Middle frontal gyrus (tissue), 1 donor: ENCODE measurements at regions not wholly inside any gene's neighbourhood (a gene's known extent, or its start where the extent isn't known, plus 50 kb on each side); places are given as distances from the start of the nearest gene placed in this dataset.
"Not testable (repeated sequence)": the region's sequence is repeated elsewhere in the genome, so short reads cannot be mapped to it uniquely, and the experiment has no call there.

Experiments
- DNase-seq: peaks from one replicate; pipeline ENCODE4 v3.0.0-alpha.2; 2015; ENCODE audit warnings: low spot score; ENCODE audit errors: extremely low spot score

DNA sequence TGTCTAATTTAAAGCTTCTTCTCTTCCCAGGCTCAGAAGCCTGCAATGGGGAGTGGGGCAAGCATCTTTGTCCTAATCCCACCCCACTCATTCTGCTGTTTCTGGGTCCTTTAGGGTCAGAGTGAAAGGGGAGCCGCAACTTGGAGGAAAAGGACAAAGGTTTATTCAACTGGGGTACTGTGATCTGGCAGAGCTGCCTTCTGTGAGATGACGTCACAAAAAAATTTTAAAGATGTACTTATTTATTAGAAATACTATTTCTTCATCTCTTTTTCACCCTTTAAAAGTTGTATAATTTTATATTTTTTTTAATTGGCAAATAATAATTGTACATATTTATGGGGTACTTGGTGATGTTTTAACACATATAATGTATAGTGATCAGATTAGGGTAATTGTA, 302.6 kb downstream of the TDRD3 start:
- DNase-seq = no peak

DNA sequence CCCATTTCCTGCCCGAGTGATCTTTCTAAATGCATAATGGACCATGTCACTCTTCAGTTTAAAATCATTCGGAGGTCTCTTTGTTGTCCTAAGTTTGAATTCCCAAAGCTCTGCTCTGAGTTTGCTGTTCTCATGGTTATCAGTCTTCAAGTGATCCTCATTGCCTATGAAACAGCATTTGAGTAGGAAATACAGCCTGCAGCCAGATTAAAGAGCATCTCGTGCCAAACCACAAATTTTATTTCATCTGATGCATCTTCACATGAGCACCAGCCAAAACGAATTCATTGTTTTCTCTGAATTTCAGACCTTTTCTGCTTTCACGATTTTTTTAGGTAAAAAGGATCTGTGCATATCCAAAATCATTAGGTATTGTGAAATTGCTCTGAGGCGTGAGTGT, 299.6 kb downstream of the TDRD3 start:
- no peak for DNase-seq

DNA sequence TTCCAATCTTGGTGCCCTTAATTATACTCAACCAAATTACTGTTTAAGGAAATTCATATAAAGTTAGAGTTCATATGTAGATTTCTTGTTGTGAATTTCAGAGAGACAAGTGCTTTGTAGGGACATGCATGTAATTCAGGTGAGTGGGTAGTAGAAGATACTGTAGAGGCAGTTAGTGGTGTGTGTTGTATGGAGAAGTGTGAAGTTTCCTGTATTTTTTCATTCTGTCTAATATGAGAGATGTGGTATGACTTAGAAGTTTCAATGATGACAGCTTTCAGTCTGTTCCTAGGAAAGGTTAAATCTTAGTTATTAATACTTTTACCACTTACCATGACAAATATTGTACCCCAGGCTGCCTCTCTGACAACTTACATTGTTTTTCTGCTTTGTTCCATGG, 294.2 kb downstream of the TDRD3 start:
- no peak for DNase-seq

DNA sequence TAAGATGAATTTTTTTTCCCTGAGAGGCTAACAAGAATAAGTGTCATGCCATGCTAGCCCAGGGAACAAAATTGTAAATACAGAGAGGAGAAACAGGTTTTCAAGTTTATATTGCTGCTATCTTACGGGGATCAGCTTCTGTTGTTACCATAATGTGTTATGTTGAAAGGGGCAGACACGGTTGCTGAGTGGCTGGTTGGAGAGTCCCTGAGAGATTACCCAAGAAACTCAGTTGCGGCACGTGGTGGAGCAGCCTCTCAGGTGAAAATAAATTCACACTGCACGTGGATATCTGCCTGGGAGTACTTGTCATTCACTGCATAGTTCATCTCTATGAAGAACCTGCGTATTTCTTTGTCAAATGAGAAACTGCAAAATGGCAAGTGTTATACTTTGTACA, 293.6 kb downstream of the TDRD3 start:
- DNase-seq = no peak

DNA sequence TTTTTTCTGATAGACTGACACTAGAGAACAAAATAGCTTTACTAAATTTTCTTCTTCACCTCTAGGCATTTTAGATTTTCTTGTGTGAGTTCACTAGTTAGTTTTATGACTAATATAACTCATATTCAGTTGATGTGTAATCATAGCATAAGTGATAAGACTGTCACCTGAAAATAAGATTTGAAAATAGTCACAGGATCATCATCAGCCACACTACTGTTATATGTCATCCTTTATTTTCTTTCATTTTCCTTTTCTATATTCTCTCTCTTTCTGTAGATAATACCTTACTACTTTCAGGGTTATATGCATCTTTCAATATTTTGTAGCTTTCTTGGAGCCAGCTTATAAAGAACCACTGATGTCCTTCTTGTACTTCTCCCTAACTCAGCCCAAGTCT, 292.6 kb downstream of the TDRD3 start:
- DNase-seq = no peak

DNA sequence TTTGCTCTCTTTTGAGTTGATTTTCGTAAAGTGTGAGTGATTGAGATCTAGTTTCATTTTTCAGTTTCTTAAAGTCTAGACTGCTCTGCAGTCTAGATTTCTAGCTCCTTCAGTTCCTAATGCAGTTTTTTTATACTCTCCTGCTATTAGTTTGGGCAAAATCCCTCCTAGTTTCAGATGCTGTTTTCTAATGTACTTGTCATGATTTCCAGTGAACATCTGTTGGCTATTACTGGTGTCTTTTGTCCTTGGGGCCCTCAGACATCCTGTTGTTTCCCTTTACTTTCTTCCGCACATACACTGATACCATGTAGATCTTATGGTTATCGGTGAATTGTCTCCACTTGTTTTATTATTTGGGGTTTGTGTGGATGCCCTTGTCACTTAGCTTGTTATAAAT, 292.1 kb downstream of the TDRD3 start:
- DNase-seq = no peak

DNA sequence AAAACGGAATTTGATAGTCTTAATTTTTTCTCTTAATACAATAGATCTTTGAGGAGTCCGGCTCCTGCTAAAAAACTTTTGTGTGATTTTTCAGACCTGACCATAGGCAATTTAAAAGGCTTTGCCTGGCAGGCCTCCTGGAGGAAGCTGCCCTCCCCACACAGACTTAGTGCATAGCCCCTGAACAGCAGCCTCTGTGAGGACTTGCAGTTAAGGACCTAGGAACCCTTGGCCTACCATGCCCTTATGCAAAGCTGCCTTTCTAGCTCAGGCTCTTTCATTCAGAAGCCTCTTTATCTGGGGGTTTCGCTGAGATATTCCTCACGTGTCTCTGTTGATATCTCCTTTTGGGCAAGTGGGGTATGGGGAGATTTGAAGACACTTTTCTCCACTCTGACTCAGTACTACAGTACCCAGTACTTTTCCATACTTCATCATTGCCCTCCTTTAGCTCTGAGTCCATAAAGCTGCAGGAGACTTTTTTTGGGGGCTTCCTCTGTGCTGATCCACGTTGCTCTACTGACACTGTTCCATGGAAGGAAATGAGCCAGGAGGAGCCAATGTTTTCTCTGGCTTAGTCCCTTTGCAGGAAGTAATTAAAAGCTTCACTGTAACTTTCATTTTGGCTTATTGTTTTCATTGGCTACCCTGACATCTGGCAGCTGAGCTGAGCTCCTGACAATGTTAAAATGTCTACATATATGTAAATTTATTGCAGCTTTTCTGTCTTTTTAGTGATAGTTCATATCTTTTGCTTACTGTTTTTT, 283.1 kb downstream of the TDRD3 start:
- no peak for DNase-seq

DNA sequence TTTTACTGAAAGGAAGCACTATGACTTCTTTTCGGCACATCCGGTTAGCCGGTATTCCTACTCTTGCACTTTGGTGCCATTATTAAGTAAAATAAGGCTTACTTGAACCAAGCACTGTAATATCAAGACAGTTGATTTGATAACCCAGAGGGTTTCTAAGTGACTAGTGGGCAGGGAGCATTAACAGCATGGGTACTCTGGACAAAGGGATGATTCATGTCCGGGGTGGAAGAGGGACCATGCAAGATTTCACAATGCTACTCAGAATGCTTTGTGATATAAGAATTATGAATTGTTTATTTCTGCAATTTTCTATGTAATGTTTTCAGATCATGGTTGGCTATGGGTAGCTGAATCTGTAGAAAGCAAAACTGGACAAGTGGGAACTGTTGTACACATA, 282.1 kb downstream of the TDRD3 start:
- no peak for DNase-seq

DNA sequence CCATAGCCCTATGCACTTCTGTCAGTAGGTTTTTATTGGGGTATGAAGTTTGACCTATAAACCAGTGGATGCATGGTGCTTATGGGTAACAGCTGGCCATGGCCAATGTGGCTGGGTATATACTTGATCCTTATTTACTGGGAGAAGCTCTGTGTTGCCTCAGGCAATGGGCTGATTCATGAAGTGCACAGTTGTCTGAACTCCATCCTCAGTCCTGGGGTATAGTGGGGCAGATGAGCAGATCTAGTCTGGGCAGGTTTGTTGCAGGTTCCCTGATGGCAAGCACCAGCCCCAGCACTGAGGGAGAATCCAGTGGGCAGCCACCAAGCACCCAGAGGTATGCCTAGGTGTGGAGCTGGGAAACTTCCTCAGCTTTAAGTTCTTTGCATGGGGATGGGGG, 274.4 kb downstream of the TDRD3 start:
- DNase-seq = no peak

DNA sequence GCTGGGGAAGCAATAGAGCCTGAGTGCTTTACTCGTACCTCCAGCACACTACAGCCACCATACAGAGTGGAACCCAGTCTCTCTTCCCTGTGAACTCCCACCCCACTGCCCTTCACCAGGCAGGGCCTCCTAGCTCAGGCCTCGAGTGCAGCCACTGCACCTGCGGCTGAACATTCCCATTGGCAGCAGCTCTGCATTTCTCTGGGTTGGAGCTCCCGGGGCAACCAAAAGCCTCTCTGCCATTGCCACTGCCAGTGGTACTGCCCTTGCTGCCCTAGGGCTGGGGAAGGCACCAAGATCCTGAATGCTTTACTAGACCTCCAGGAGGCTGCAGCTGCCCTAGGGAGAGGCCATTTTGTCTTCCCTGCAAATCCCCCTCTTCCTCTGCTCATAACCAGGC, 266.8 kb downstream of the TDRD3 start:
- no peak for DNase-seq

DNA sequence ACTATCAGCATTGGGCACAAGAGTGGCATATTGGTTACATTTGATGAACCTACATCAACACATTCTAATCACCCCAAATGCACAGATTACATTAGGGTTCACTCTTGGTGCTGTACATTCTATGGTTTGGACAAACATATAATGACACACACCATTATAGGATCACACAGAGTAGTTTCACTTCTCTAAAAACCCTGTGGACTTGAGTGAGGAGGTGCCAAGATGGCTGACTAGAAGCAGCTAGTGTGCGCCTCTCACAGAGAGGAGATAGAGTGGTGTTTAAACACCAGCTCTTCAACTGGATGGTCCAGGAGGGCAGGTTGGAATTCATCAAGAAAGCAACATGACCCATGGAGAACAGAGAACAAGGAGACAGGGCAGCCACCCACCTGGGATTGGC, 265.6 kb downstream of the TDRD3 start:
- no peak for DNase-seq

DNA sequence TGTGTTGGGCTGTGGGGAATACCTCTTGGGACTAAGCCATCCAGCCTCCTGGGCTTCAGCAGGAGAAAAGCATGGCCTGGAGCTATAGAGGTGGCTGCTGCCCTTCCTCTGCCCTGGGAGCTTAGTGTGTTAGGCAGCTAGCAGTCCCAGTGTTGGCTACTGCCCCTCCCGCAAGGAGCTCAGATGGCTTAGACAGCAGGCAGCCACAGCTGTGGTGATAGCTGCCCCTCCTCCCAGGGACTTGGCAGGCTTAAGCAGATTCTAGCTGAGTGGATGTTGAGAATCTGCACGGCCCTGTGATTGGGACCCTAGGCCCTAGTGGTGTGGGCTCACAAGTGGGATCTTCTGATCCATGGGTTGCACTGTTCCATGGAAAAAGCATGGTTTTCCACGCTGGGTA, 264.5 kb downstream of the TDRD3 start:
- DNase-seq = no peak

DNA sequence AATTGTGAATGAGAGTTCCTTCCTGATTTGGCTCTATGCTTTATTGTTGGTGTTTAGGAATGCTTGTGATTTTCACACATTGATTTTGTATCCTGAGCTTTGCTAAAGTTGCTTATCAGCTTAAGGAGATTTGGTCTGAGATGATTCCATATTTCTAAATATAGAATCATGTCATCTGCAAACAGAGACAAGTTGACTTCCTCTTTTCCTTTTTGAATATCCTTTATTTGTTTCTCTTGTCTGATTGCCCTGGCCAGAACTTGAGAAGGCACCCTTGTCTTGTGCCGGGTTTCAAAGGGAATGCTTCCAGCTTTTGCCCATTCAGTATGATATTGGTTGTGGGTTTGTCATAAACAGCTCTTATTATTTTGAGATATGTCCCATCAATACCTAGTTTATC, 260.6 kb downstream of the TDRD3 start:
- DNase-seq = not testable (repeated sequence)

DNA sequence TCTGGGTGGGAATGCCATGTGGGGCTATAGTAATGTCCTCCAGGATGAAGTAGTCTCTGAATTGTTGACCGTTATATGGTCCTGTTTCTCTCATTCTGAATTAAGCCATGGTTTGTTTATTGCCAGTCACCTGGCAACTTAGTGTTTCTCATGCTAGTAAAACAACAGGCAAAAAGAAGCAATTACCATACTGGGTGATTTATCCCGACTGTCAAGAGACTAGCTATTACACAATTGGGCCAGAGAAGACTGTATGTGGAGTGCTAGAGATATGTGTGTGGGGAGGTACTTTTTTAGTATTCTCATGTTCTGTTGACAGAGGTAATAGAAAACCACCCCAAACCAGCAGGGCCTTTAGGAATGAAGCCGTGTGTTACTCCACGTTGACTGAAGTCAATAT, 258.2 kb downstream of the TDRD3 start:
- no peak for DNase-seq

DNA sequence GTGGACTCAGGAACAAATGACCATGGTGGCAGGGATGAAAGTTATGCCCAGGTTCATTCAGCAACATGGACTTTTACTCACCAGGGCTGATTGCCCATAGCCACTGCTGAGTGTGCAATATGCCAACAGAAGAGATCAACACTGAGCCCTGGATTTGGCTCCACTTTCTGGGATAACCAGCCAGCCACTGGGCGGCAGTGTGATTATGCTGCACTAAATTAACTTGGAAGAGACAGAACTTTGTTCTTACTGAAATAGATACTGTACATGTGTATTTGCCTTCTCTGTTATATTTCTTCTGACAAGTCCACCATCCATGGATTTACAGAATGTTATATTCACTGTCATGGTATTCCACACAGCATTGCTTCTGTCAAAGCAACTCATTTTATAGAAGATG, 257.4 kb downstream of the TDRD3 start:
- DNase-seq = peak; percentile 14

DNA sequence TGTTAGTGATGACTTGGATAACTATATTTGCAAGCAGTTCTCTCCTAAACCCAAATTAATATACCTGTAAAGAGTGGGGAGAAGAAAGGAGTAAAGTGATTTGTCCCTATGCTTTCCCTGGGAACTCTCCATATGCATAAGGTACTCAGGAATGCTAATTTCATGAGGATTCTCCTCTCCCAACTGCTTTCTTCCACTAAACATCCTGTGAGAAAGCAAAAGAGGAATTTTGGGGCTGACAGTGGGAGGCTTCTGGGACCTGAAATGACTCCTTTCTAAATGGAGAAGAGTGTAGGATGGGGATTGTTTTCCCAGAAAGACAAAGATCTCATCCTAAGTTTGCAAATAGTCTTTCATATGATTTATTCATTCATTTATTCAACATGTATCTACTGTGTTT, 250.5 kb downstream of the TDRD3 start:
- no peak for DNase-seq

DNA sequence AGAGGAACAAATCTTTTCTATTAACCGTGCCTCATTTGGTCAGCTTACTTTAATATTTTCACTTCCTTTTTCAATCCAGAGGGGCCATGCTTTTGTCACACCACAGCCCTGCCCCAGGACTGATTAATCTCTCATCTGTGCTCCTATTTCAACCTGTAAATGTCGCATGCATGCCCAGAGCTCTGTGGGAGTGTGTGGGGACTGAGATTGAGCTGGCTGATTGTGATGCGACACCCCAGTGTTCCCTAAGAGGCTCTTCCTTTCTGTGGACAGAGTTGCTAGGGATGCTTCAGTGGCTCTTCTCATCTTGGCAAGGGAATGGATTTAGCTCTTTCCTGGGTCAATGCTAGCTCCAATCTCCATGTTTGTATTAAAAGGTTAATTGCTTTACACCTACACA, 249.6 kb downstream of the TDRD3 start:
- DNase-seq = no peak

DNA sequence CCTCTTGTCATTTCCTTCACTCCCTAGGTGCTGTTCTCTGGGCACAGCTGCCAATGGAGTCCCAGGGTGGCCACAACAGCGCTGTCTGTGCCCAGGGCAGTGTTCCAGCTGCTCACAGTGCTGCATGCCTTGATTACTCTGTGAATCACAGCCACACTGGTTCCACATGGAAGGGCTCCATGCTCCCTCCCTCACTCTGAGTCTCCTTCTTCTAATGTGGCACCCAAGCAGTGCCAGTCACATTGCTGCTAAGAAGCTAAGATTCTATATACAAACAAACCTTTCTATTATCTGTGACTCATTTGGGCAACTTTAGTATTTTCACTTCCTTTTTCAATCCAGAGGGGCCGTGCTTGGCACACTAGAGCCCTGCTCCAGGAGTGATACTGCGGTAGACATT, 248.7 kb downstream of the TDRD3 start:
- no peak for DNase-seq

DNA sequence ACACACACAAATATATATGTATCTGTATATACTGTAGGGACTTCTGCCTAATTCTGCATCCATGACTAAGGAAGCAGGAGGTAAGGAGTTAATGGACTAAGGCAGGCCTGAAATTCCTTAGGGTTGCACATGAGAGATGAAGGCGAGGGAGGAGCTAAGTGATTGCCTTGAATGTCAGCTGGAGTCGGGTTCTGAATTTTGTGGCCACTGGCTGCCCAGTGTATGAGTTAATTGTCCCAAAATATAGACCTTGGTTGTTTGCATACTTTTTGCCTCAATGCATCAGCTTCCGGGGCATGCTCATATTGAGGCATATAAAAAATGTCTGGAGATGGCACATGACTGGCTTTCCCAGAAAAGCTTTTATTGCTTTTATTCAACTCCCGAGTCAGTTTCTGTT, 245.5 kb downstream of the TDRD3 start:
- DNase-seq = no peak

DNA sequence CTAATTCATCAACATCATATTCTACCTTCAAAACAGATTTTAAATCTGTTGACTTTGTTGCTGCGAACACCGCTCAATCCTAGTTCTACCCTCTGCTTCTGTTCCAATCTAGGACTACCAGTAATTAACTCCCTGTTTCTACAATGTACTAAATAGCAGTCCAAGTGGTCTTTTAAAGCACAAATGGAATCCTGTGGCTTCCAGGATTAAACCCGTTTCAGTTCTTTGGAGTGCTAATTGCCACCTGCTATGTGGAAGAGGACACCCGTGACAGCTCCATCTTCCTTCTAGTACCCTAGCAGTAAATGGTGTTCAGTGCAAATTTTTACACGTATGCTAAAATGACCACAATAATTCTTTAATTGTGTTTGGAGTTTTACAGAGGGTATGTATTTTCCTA, 232.1 kb downstream of the TDRD3 start:
- no peak for DNase-seq

DNA sequence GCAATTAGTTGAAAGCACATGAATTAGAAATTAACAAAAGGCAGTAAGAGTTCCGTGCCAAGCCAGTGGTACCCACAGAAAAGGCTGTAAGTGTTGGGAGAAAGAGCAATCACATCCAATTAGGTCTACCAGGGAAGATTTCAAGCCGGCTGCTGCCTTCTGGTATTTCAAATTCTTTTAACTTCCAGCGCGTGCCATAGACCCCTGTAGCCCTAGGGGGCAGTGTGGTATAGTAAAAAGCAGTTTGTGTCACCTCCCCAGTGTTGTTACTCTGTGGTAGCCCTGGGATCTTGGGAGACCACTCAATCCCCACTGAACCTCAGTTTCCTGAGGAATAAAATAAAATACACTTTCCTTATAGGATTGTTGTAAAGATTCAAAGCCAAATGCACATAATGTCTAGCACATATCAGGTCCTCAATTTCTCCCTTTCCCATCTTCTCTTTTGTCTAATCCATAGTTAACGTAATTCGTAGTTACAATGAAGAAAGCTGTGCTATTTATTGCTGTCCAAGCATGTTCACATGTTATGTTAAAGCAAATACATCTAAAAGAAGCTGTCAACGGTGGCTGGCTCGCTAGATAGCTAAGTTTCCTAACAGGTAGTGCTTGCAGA, 230.2 kb downstream of the TDRD3 start:
- no peak for DNase-seq
